GM23248 (cell line): ENCODE measurements at regions not wholly inside any gene's neighbourhood (a gene's known extent, or its start where the extent isn't known, plus 50 kb on each side); places are given as distances from the start of the nearest gene placed in this dataset.
"Not testable (repeated sequence)": the region's sequence is repeated elsewhere in the genome, so short reads cannot be mapped to it uniquely, and the experiment has no call there.

Experiments
- DNase-seq: peaks from one replicate; pipeline ENCODE4 v3.0.0-alpha.2; 2015
- H2AFZ ChIP-seq: fragments of 200-600 bp; sonication (generic); 2 replicates; pipeline ENCODE4 v1.6.1; 2016; ENCODE audit warnings: antibody characterized with exemption
- H3F3A ChIP-seq: fragments of 200-600 bp; sonication (generic); 2 replicates; pipeline ENCODE4 v1.6.1; 2016; ENCODE audit warnings: mild to moderate bottlenecking, antibody characterized with exemption, mixed run types; ENCODE audit not compliant: insufficient read depth
- H3K27ac ChIP-seq: fragments of 200-600 bp; sonication (generic); 2 replicates; pipeline ENCODE4 v1.5.1; 2016; ENCODE audit warnings: mild to moderate bottlenecking
- H3K27me3 ChIP-seq: fragments of 200-600 bp; sonication (generic); replicated peaks from 2 replicates; pipeline ENCODE4 v1.6.1; 2016; ENCODE audit warnings: mild to moderate bottlenecking; ENCODE audit not compliant: insufficient read depth
- H3K36me3 ChIP-seq: fragments of 200-600 bp; sonication (generic); 2 replicates; pipeline ENCODE4 v1.6.1; 2016; ENCODE audit warnings: low read depth, mild to moderate bottlenecking
- H3K4me1 ChIP-seq: fragments of 200-600 bp; sonication (generic); 2 replicates; pipeline ENCODE4 v1.6.1; 2016; ENCODE audit warnings: mild to moderate bottlenecking; ENCODE audit not compliant: insufficient read depth
- H3K4me2 ChIP-seq: fragments of 200-600 bp; sonication (generic); one replicate; pipeline ENCODE4 v1.6.1; 2016; ENCODE audit warnings: mild to moderate bottlenecking; ENCODE audit not compliant: unreplicated experiment
- H3K4me3 ChIP-seq: fragments of 200-600 bp; sonication (generic); 2 replicates; pipeline ENCODE4 v1.5.1; 2016; ENCODE audit warnings: mild to moderate bottlenecking
- H3K79me2 ChIP-seq: fragments of 200-600 bp; sonication (generic); 2 replicates; pipeline ENCODE4 v1.6.1; 2016; ENCODE audit warnings: mild to moderate bottlenecking; ENCODE audit not compliant: insufficient read depth
- H3K9ac ChIP-seq: fragments of 200-600 bp; sonication (generic); 2 replicates; pipeline ENCODE4 v1.6.1; 2016; ENCODE audit warnings: mild to moderate bottlenecking
- H3K9me2 ChIP-seq: fragments of 200-600 bp; sonication (generic); 2 replicates; pipeline ENCODE4 v1.6.1; 2016; ENCODE audit warnings: mixed run types, mild to moderate bottlenecking, moderate library complexity; ENCODE audit not compliant: insufficient read depth
- H3K9me3 ChIP-seq: fragments of 200-600 bp; sonication (generic); one replicate; pipeline ENCODE4 v1.6.1; 2017; ENCODE audit warnings: low read depth
- H4K20me1 ChIP-seq: fragments of 200-600 bp; sonication (generic); 2 replicates; pipeline ENCODE4 v1.6.0; 2016; ENCODE audit not compliant: insufficient read depth
- EZH2 ChIP-seq: fragments of 200-600 bp; sonication (generic); IDR thresholded peaks from 2 replicates; pipeline ENCODE4 v1.6.1; 2018; ENCODE audit warnings: antibody characterized with exemption, mild to moderate bottlenecking; ENCODE audit not compliant: insufficient read depth, poor library complexity, severe bottlenecking
- EZH2phosphoT487 ChIP-seq: fragments of 200-600 bp; sonication (generic); IDR thresholded peaks from 2 replicates; pipeline ENCODE4 v1.6.1; 2018; ENCODE audit warnings: antibody characterized with exemption, moderate library complexity, mild to moderate bottlenecking, low read depth; ENCODE audit not compliant: insufficient read depth
- WGBS, 2 experiments: methylation state at CpG; one replicate each; pipeline ENCODE4 v1.1.6; 2015 to 2017; ENCODE audit warnings: low lambda C conversion rate in 2 of 2, low coverage in 1 of 2; ENCODE audit errors: missing lambda C conversion rate in 2 of 2; 5-methylcytosine and 5-hydroxymethylcytosine counted together
- in situ Hi-C: fragments of 300-500 bp; cut with MboI; formaldehyde crosslinking; loops from 2 replicates; pipeline ENCODE4 v1.15.0; 2020

- no peaks in the 10 kb centered on the region for H3K27me3 ChIP-seq
- H3K9me2 ChIP-seq = no peaks in the 10 kb centered on the region
- 91 to 99% methylated on average over 5 of the region's 5 CpGs for WGBS, 2 experiments
- H3K9me3 ChIP-seq = no peaks in the 10 kb centered on the region
- in situ Hi-C loops = no loop called here
- peaks cover 4% of the 10 kb centered on the region; the same call in 1 of the 2 replicates for H3K79me2 ChIP-seq
- H2AFZ ChIP-seq = no peak overlapping the region
- TF ChIP-seq EZH2 (no peak), EZH2phosphoT487 (no peak)
- H3K27ac ChIP-seq = no peak overlapping the region
- no peaks in the 10 kb centered on the region for H3K36me3 ChIP-seq
- no peak for DNase-seq
- H3K4me3 ChIP-seq = no peak overlapping the region
- H3K9ac ChIP-seq = no peak overlapping the region
- peaks cover 32% of the 10 kb centered on the region for H3K4me1 ChIP-seq
- no peak overlapping the region for H3K4me2 ChIP-seq
- H4K20me1 ChIP-seq = no peaks in the 10 kb centered on the region
- peaks cover 34% of the 10 kb centered on the region for H3F3A ChIP-seq
Measured at GRCh38 chr13:33352526-33352925, 67.0 kb upstream of the STARD13 start.

- Histone ChIP-seq H3K9me2 (no peaks in the 10 kb centered on the region), H3K9me3 (no peaks in the 10 kb centered on the region), H3K4me1 (peaks cover 30% of the 10 kb centered on the region), H3K27ac (no peak overlapping the region), H3K79me2 (no peaks in the 10 kb centered on the region; the same call in 1 of the 2 replicates), H4K20me1 (no peaks in the 10 kb centered on the region), H3K27me3 (no peaks in the 10 kb centered on the region), H3K36me3 (no peaks in the 10 kb centered on the region), H3K4me2 (no peak overlapping the region), H3K4me3 (no peak overlapping the region), H3F3A (peaks cover 31% of the 10 kb centered on the region), H3K9ac (no peak overlapping the region), H2AFZ (no peak overlapping the region)
- TF ChIP-seq EZH2phosphoT487 (no peak), EZH2 (no peak)
- in situ Hi-C loops = no loop called here
- 84 to 88% methylated on average over 4 of the region's 4 CpGs for WGBS, 2 experiments
- no peak for DNase-seq
Measured at GRCh38 chr13:33353210-33353609, 67.7 kb upstream of the STARD13 start.

- no peak for DNase-seq
- no peak overlapping the region for H3K27ac ChIP-seq
- no peaks in the 10 kb centered on the region for H3K9me2 ChIP-seq
- H3K9ac ChIP-seq = no peak overlapping the region
- no peak overlapping the region for H3K4me2 ChIP-seq
- H3K36me3 ChIP-seq = no peaks in the 10 kb centered on the region
- WGBS, 2 experiments = 96 to 99% methylated on average over 4 of the region's 4 CpGs
- no peaks in the 10 kb centered on the region for H3K79me2 ChIP-seq
- peaks cover 25% of the 10 kb centered on the region for H3K4me1 ChIP-seq
- in situ Hi-C loops = no loop called here
- no peaks in the 10 kb centered on the region for H3K9me3 ChIP-seq
- H3F3A ChIP-seq = peaks cover 27% of the 10 kb centered on the region
- no peak overlapping the region for H3K4me3 ChIP-seq
- H3K27me3 ChIP-seq = no peaks in the 10 kb centered on the region
- no peak for TF ChIP-seq EZH2
- TF ChIP-seq EZH2phosphoT487 = no peak
- H2AFZ ChIP-seq = no peak overlapping the region
- no peaks in the 10 kb centered on the region for H4K20me1 ChIP-seq
Measured at GRCh38 chr13:33353646-33354045, 68.1 kb upstream of the STARD13 start.

GRCh38 chr13:33355201-33355895, 69.8 kb upstream of the STARD13 start:
- H3K27me3 ChIP-seq = no peaks in the 10 kb centered on the region
- H3K79me2 ChIP-seq = no peaks in the 10 kb centered on the region
- H3F3A ChIP-seq = peaks cover 25% of the 10 kb centered on the region
- H3K9me2 ChIP-seq = no peaks in the 10 kb centered on the region
- no peak overlapping the region for H3K4me2 ChIP-seq
- no peaks in the 10 kb centered on the region for H3K36me3 ChIP-seq
- no peaks in the 10 kb centered on the region for H3K9me3 ChIP-seq
- TF ChIP-seq EZH2phosphoT487 (no peak), EZH2 (no peak)
- DNase-seq = peak; percentile 71
- no peaks in the 10 kb centered on the region for H4K20me1 ChIP-seq
- H3K4me1 ChIP-seq = peaks cover 15% of the 10 kb centered on the region; the same call in 1 of the 2 replicates
- in situ Hi-C loops = no loop called here
- WGBS, 2 experiments = 14 to 18% methylated on average over 6 of the region's 6 CpGs
- H3K4me3 ChIP-seq = no peak overlapping the region
- H2AFZ ChIP-seq = peak overlapping the region; percentile 18
- no peak overlapping the region for H3K9ac ChIP-seq
- H3K27ac ChIP-seq = no peak overlapping the region

GRCh38 chr13:33358076-33358475, 72.5 kb upstream of the STARD13 start:
- H4K20me1 ChIP-seq, in situ Hi-C loops, H3K9me2 ChIP-seq, H3K4me3 ChIP-seq, DNase-seq, H3K9me3 ChIP-seq, H2AFZ ChIP-seq, H3K79me2 ChIP-seq, H3K36me3 ChIP-seq, H3K4me2 ChIP-seq, H3K9ac ChIP-seq, H3K27me3 ChIP-seq, H3K27ac ChIP-seq, H3K4me1 ChIP-seq: not testable (repeated sequence)
- H3F3A ChIP-seq = peaks cover 16% of the 10 kb centered on the region
- WGBS, 2 experiments = 80 to 87% methylated on average over 16 to 17 of the region's 17 CpGs
